ENCODE measurements at regions not wholly inside any gene's neighbourhood (a gene's known extent, or its start where the extent isn't known, plus 50 kb on each side); places are given as distances from the start of the nearest gene placed in this dataset.

DNA sequence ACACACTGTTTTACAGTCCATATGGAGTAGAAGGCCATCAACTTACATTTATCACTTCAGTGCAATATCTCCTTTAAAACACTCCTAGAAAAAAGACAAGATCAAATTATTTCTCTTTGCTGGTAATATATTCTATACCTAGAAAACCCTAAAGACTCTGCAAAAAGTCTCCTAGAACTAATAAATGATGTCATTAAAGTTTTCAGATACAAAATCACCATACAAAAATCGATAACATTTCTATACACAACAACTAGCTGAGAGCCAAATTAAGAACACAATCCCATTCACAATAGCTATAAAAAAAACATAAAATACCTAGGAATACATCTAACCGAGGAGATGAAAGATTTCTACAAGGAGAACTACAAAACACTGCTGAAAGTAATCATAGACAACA is 300.3 kb downstream of the CETN3 start:
- H3K4me3 ChIP-seq = no peak overlapping the region
- H3K27me3 ChIP-seq = no peaks in the 10 kb centered on the region
- TF ChIP-seq POLR2AphosphoS5 (IDR thresholded peaks at IDR 0.05; ENCODE audit: insufficient read depth in 1 of 2, low read depth in 1 of 2) (no peak), POLR2A (IDR thresholded peaks at IDR 0.05) (no peak)
- TF ChIP-seq, protein P1, sequence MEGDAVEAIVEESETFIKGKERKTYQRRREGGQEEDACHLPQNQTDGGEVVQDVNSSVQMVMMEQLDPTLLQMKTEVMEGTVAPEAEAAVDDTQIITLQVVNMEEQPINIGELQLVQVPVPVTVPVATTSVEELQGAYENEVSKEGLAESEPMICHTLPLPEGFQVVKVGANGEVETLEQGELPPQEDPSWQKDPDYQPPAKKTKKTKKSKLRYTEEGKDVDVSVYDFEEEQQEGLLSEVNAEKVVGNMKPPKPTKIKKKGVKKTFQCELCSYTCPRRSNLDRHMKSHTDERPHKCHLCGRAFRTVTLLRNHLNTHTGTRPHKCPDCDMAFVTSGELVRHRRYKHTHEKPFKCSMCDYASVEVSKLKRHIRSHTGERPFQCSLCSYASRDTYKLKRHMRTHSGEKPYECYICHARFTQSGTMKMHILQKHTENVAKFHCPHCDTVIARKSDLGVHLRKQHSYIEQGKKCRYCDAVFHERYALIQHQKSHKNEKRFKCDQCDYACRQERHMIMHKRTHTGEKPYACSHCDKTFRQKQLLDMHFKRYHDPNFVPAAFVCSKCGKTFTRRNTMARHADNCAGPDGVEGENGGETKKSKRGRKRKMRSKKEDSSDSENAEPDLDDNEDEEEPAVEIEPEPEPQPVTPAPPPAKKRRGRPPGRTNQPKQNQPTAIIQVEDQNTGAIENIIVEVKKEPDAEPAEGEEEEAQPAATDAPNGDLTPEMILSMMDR (IDR thresholded peaks at IDR 0.05) = no peak
- no peaks in the 10 kb centered on the region for H3K36me3 ChIP-seq
- H3K9me3 ChIP-seq = no peaks in the 10 kb centered on the region
- intact Hi-C loops (cut with DNase I) = no loop called here
- no peaks in the 10 kb centered on the region for H3K4me1 ChIP-seq
- no peak for DNase-seq (ENCODE audit: extremely low spot score in 2 of 2)
- no peak overlapping the region for H3K27ac ChIP-seq

DNA sequence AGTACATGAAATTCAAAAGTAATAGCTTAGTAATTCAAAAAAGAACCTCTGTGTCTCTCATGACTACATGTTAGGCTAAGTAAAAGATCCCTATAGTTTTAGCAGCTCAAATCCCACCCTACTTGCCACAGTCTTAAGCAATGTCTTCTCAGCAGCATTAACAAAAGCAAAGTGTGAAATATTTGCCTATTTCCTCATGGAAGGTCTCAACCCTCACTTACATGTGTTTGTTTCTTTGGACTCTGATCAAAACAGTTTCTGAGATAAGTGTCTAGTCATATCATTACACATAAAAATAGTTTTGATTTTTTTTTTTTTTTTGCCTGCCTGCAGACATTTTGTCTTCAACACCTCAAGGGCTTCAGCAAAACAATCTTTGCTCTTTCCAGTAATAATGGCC is 310.5 kb downstream of the CETN3 start:
- Histone ChIP-seq H3K27me3 (no peaks in the 10 kb centered on the region), H3K4me3 (no peak overlapping the region), H3K4me1 (no peaks in the 10 kb centered on the region), H3K9me3 (no peaks in the 10 kb centered on the region), H3K36me3 (no peaks in the 10 kb centered on the region), H3K27ac (no peak overlapping the region)
- intact Hi-C loops (cut with DNase I) = no loop called here
- DNase-seq (ENCODE audit: extremely low spot score in 2 of 2) = no peak
- TF ChIP-seq, protein P1 (IDR thresholded peaks at IDR 0.05) = no peak
- no peak for TF ChIP-seq POLR2A (IDR thresholded peaks at IDR 0.05)
- no peak for TF ChIP-seq POLR2AphosphoS5 (IDR thresholded peaks at IDR 0.05; ENCODE audit: insufficient read depth in 1 of 2, low read depth in 1 of 2)

DNA sequence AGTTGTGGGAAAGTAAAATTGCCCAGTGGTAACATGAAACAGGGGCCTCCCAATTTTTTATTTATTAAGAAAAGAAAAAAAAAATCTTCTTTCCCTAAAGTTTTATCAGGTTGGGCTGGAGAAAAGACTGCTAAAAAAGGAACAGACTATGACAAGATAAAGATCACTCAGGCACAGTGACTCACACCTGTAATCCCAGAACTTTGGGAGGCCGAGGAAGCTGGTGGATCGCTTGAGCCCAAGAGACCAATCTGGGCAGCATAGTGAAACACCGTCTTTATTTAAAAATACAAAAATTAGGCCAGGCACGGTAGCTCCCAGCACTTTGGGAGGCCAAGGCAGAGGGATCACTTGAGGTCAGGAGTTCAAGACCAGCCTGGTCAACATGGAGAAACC is 312.5 kb downstream of the CETN3 start:
- Histone ChIP-seq H3K4me3 (no peak overlapping the region), H3K27me3 (no peaks in the 10 kb centered on the region), H3K36me3 (no peaks in the 10 kb centered on the region), H3K4me1 (no peaks in the 10 kb centered on the region), H3K9me3 (no peaks in the 10 kb centered on the region), H3K27ac (no peak overlapping the region)
- no peak for DNase-seq (ENCODE audit: extremely low spot score in 2 of 2)
- TF ChIP-seq, protein P1 (IDR thresholded peaks at IDR 0.05) = no peak
- TF ChIP-seq POLR2A (IDR thresholded peaks at IDR 0.05) (no peak), POLR2AphosphoS5 (IDR thresholded peaks at IDR 0.05; ENCODE audit: insufficient read depth in 1 of 2, low read depth in 1 of 2) (no peak)
- intact Hi-C loops (cut with DNase I) = no loop called here

DNA sequence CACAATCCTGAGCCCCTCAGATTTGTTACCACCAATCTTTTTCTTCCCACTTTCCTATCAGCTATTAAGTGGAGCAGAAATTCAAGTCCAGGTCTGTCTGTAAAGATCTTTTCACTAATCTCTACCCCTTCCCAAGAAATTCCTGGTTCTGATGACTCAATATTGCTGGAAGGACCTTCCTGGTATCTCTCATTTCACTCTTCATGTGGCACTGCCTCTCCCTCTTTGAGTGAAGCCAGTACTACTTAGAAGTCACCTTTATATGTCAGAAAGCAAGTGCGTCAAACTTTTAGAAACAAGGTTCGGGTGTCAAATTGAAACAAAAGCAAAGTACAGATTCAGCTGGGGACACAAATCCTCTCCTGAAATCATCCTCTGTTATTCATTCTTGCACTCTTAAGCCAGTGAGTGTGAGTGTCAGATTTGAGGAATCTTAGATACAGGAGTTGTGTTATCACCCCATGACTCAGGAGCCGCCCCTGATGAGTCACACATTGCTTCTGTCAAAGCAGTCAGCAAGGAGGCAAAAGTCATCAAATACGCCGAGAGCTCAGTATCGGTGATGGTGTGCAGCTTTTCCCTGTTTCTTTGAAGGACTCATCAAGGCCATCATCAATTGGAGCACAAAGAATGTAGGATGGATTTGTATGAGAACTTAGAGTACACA is 313.0 kb downstream of the CETN3 start:
- no peak for TF ChIP-seq POLR2AphosphoS5 (IDR thresholded peaks at IDR 0.05; ENCODE audit: insufficient read depth in 1 of 2, low read depth in 1 of 2)
- TF ChIP-seq, protein P1 (IDR thresholded peaks at IDR 0.05) = no peak
- TF ChIP-seq POLR2A (IDR thresholded peaks at IDR 0.05) = no peak
- Histone ChIP-seq H3K36me3 (no peaks in the 10 kb centered on the region), H3K9me3 (no peaks in the 10 kb centered on the region), H3K4me3 (no peak overlapping the region), H3K27ac (no peak overlapping the region), H3K4me1 (no peaks in the 10 kb centered on the region), H3K27me3 (no peaks in the 10 kb centered on the region)
- DNase-seq (ENCODE audit: extremely low spot score in 2 of 2) = no peak
- intact Hi-C loops (cut with DNase I) = no loop called here

DNA sequence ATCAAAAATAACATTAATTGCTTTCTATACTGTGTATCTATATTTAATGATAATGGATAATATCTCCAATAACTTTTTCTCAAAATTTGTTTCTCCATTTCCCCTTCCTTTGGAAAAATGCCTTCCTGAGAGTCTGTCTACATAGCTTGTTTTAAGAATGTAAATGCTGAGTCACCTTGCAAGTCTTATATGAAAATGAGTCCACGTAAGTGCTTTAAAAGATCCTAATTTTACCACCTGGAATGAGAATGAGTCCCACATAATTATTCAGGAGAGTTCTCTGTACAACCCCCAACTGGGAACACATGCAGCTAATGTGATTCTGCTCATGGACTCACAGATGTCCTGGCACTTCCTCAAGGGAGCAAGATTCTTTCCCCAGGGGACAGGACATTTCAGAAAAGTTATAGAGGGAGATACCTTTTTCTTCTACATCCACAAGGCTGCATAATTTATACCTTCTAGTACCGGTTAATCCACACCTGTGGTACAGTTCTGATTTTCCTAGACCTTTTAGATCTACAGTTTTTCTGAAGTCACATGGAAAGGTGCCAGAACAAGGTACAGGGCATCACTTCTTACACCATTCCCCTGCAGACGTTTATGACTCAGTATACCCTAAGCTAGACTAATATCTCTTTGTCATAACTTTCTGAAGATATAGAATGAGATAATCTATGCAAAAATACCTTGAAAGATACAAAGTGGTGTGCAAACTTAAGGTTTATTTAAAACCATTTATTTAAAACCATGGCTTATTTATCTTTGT is 314.1 kb downstream of the CETN3 start:
- H3K4me1 ChIP-seq = no peaks in the 10 kb centered on the region
- no peak overlapping the region for H3K4me3 ChIP-seq
- no peaks in the 10 kb centered on the region for H3K36me3 ChIP-seq
- intact Hi-C loops (cut with DNase I) = no loop called here
- DNase-seq (ENCODE audit: extremely low spot score in 2 of 2) = no peak
- no peak overlapping the region for H3K27ac ChIP-seq
- H3K9me3 ChIP-seq = no peaks in the 10 kb centered on the region
- TF ChIP-seq, protein P1 (IDR thresholded peaks at IDR 0.05) = no peak
- TF ChIP-seq POLR2A (IDR thresholded peaks at IDR 0.05) = no peak
- TF ChIP-seq POLR2AphosphoS5 (IDR thresholded peaks at IDR 0.05; ENCODE audit: insufficient read depth in 1 of 2, low read depth in 1 of 2) = no peak
- H3K27me3 ChIP-seq = no peaks in the 10 kb centered on the region
